SIG-M5 (cell line): ENCODE measurements at regions not wholly inside any gene's neighbourhood (a gene's known extent, or its start where the extent isn't known, plus 50 kb on each side); places are given as distances from the start of the nearest gene placed in this dataset.

ENCODE experiments used
- DNase-seq: peaks from one replicate; lab custom pipeline; 2025; lab: John Stamatoyannopoulos, UW

- DNase-seq = no peak
These were observed 68.8 kb upstream of the BCOR start for GRCh38 chrX:40166582-40166981.

- DNase-seq = no peak
These were observed 68.1 kb upstream of the BCOR start for GRCh38 chrX:40165861-40166260.

- no peak for DNase-seq
These were observed 67.4 kb upstream of the BCOR start for GRCh38 chrX:40165206-40165605.

GRCh38 chrX:40164751-40165150 lies 67.0 kb upstream of the BCOR start:
- DNase-seq = no peak

GRCh38 chrX:40158036-40158706 lies 60.4 kb upstream of the BCOR start:
- no peak for DNase-seq

- DNase-seq = no peak
These were observed 59.7 kb upstream of the BCOR start for GRCh38 chrX:40157228-40158035.

GRCh38 chrX:40156470-40157227 lies 58.9 kb upstream of the BCOR start:
- no peak for DNase-seq

GRCh38 chrX:40155589-40156469 lies 58.1 kb upstream of the BCOR start:
- DNase-seq = no peak

GRCh38 chrX:40154853-40155588 lies 57.3 kb upstream of the BCOR start:
- peak; percentile 19 for DNase-seq

GRCh38 chrX:40154250-40154852 lies 56.6 kb upstream of the BCOR start:
- DNase-seq = no peak

- peak; percentile 37 for DNase-seq
These were observed 55.8 kb upstream of the BCOR start for GRCh38 chrX:40153345-40154249.

GRCh38 chrX:40152741-40153344 lies 55.1 kb upstream of the BCOR start:
- DNase-seq = no peak

- DNase-seq = no peak
These were observed 54.5 kb upstream of the BCOR start for GRCh38 chrX:40152173-40152711.

GRCh38 chrX:40151211-40152172 lies 53.7 kb upstream of the BCOR start:
- DNase-seq = no peak

- no peak for DNase-seq
These were observed 52.7 kb upstream of the BCOR start for GRCh38 chrX:40150503-40150902.

GRCh38 chrX:40149286-40150175 lies 51.8 kb upstream of the BCOR start:
- no peak for DNase-seq
